ENCODE measurements at regions not wholly inside any gene's neighbourhood (a gene's known extent, or its start where the extent isn't known, plus 50 kb on each side); places are given as distances from the start of the nearest gene placed in this dataset.
A peak's percentile ranks its signal among the peaks of the same experiment; 100 is the strongest.

DNA sequence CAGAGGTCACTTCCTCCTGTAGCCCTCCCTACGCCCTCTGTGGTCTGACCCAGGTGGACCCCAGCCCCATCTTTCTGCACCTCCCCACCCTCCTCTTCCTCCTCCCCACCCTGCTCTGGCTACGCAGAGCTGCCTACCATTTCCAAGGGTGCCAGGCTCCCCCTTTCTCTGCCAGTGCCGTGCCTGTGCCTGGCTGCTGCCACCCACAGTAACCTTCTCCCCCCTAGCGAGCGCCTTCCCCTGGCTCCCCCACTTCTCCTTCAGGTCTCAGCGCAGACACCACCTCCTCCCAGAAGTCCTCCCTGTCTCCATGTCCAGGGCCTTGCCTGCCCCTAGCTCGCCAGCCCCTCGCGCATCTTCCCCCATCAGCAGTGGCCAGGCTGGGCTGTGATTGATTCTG, 471.5 kb downstream of the PTPRU start:
- no peak for DNase-seq

DNA sequence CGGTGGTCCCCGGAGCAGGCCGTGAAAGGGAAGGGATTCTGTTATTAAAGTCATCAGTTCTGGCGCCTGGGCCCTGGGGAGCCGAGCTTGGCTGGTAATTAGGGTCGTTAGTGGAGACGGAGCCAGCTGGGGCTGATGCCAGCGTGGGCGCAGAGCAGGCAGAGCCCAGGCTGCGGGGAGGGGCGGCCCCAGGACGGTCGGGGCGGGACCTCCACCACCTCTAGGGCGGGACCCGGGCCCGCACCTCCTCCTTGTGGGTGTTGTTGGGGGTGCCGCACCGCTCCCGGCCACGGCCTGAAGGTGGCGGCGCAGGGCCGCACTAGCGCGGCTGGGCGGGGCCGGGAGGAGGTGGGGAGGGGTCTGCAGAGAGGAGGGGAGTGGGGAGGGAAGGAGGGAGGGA, 470.6 kb downstream of the PTPRU start:
- peak; percentile 50 to 95 (median 91) for DNase-seq

DNA sequence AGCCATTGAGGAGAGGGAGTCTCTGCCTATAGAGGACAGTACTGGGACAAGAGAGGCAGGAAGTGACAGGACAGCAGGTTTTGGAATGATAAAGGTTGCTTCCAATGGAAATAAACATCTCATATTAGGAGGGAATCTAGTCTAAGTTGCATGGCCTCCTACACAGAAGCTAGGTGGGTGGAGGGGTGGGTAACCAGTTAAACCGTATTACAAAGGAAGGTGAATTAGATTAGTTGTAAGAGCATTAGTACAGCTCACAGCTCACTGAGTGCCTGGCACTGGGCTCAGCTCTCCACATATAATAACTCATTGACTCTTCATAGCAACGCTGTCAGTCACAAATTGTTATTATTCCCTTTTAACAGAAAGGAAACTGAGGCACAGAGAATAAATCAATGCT, 468.1 kb downstream of the PTPRU start:
- DNase-seq: no peak

DNA sequence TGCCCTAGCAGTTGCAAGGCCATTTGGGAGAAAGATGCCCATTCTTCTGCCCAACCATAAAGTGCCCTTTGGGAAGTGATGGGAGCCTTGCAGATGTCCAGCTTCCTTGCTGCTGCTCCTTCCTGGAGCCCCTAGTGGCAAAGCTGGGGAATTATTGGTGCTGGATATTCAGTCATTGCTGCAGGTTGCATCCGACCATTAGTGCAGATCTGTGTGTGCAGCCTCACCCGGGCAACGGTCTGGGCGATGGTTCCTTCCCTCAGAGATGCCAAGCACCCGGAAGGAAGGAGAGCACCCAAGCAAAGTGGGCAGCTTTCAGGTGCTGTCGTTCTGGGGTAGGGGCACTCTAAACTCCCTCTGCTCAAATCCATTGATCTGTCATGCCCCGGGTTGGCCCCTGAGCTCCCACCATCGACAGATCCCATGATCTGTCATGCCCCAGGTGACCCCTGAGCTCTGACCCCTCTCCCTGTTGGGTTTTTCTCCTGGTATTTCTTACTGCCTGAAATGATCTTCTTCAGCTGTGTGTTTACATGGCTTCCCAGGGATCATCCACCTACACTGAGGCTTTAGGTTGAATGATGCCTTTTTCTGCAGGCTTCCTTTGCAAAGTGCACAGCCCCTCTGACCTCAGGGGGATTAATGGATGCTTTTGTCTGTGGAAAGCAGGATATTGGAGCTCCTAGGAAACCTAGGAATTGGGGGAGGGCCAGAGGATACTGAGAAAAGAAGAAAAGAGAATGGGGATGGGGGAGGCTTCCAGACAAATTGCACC, 467.5 kb downstream of the PTPRU start:
- peak in 2 of 3 experiments; percentile 30 to 42 for DNase-seq

DNA sequence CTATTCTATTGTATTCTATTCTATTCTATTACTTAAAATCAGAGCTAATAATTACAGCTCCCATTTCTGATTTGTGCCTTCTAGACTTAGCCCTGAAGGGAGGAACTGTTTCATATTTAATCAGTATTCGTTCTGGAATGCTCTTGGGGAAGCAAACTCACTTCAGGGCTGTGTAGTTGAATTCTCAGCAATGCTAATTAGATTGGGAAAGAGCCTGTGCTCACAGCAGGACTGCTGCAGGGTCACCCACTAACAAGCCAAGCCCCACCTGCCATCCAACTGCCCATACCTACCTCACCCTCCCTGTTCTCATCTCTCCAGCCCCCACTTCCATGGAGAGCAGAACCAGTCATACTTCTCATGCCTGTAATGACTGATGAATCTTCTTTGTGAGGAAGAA, 464.2 kb downstream of the PTPRU start:
- DNase-seq: peak in 2 of 3 experiments; percentile 17 to 60

DNA sequence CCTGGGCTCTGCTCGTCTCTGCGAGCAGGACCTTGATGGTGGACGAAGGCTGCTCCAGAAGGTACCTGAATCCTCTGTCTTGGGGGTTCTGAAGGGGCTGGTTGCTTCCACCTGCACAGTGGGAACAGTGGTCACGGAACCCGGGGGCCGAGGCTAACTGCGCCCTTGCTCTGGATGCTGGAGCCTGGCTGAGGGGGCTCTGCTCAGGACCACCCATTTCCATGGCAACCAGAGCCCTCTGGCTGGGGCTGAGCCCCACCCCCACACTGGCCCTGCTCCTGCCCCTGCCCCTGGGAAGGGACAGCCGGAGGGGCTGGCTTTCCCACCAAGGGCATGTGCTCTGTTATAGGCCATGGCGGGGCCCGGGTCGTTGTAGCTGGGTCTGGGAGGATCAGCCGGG, 462.3 kb downstream of the PTPRU start:
- DNase-seq: no peak

DNA sequence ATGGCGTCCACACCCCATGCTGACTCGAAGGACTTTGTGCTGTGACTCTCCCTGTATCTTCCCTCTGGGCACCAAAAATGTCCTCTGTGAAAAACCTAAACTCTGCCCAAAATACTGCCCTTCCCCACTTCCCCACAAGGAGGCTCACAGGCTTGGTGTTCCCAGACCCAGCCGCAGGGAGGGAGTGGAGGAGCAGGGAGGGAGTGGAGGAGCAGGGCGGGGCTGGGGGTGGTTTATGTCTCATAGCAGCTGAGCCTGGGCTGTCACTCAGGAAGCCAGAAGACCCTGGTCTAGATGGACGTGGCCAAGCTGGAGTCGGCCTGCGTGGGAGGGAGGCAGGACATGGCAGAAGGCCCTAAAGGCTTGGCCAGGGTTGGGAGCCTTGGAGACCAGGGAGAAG, 461.7 kb downstream of the PTPRU start:
- DNase-seq: peak; percentile 9 to 51 (median 26)

DNA sequence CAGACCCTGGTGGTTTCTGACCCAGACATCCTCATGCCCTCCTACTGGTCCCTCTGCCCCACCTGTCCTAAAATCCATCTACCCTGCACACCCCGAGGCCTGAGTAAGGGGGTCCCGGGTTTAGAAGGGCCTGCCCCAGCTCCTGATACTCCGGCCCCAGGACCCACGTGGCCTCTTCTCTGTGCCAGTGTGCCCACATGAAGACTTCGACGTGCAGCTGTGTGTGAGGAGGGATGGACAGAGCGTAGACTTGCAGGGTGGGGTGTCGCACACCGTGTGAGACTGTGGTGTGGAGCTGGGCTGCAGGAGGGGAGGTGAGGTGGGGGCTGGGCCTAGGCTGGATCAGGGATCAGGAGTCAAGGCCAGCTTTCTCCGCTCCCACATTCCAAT, 461.1 kb downstream of the PTPRU start:
- DNase-seq: no peak

DNA sequence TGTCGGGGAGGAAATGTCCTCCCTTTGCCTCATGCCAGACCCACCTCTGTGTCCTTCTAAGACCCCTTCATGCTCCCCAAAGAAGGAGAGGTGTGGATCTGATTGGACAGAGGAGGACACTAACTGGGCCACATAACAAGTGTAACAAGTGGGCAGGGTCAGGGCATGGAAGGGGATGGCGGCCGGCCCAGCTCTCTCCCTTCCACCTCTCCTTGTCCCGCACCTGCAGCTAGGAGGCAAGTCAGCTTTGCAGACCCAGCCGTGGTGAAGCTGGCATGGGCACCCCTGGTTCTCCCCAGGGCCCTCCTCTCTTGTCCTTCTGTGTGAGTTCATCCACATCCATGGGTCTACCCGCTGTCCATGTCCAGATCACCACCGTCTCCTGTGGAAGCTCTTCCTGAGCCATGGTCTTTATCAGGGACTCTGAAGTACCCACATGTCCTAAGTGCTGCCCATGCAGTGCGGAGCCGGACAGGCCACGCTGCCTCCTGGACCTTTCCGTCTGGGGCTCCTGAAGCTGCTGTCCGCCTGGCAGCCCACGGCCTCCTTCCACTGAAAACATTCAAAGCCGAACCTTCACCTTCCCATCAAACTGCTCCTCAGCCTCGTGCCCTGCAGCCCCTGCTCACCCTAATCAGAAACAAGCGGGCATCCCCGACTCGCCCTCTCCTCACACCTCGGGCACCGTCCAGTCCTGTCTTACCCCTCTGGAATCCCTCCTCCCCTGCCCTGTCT, 460.5 kb downstream of the PTPRU start:
- DNase-seq: no peak

DNA sequence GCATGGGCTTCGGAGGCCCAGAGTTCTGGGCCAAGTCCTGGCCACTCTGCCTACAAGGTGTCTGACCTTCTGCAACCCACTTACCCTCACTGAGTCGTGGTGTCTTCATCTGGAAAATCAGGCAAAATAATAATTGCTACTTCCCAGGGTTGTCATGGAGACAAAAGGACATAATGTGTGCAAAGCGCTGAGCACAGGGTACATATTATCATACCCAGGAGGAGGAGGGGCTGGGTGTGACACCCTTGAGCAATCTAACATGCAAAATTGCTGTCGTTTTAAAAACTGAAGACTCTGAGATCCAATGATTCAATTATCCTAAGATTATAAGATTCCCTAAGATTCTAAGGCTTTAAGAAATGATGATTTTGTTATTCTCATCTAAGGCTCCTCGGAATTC, 459.5 kb downstream of the PTPRU start:
- peak in 2 of 3 experiments; percentile 46 to 88 for DNase-seq

DNA sequence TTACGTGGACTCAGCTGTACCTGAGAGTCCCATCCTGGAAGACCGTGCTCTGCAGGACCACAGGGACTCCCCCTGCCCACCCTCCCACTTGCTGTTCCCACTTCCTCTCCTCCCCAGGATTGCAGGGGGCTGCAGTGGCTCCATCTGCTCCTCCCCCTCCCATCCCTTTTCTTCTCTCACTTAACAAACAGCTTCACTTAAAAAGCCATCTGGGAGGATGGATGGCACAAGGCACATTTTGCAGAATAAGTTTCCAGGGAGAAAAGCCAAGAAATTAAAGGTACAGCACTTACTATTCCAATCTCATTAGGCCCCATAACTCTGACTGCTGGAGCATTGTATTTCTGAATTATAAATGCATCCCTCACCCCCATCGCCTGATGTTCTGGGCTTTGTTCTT, 458.7 kb downstream of the PTPRU start:
- DNase-seq: no peak

DNA sequence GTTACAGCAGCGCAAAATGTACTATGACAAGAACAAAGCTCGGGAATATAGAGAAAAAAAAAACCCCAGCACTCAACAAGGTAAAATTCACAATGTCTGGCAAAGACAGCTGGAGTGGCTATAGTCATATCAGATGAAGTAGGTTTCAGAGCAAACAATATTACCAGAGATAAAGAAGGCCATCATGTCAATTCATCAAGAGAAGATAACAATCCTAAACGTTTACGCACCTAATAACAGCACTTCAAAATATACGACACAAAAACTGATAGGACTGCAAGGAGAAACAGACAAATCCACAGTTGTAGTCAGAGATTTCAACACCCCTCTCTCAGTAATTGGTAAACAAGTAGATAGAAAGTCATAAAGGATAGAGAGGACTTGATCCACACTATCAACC, 455.2 kb downstream of the PTPRU start:
- DNase-seq: peak in 1 of 3 experiments; percentile 23

DNA sequence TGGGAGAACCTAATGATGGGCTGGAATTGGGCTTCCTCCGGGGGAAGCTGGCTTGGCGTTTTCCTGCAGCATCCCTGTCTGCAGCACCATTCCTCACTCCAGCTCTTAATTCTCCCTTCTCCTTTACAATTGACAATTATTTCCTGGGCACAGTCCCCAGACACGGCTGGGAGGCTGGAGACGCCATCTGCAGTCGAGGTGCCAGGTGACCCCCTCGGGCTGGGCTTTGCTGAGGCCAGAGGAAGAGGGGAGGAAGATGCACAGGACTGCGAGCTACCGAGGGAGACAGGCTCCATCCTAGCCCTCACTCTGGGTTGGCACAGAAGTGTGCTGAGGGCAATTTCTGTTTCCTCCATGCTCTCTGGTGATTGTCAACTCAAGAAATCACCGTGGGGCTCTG, 453.8 kb downstream of the PTPRU start:
- DNase-seq: no peak

DNA sequence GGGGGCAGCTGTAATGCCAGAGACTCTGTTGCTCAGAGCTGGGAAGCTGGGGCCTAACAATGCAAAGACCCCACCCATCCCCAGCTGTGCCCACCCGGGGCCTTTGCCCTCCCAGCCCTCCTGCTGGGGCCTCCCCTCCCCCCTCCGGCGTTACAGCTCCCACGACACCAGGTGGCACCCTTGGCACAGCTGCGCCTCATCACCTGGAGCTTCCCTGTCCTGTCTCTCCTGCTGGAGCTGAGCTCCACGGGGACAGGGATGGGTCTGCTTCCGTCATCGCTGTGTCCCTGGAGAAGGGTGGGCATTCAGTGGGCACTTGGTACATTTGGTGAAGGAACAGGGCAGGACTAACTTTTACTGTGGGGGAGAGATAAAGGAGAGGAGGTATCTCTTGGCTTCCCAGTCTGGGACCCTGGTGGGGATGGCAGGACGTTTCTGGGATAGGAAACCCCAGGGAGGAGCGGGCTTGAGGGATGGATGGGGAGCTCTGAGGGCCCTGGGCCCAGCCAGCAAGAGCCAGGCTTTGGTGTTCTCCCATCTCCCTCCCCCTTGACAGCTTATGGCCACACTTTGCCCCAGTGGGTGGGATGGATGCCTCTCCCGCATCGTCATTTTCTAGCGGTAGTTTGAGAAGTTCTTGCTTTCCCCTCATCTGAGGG, 453.2 kb downstream of the PTPRU start:
- peak in 2 of 3 experiments; percentile 15 to 18 for DNase-seq

DNA sequence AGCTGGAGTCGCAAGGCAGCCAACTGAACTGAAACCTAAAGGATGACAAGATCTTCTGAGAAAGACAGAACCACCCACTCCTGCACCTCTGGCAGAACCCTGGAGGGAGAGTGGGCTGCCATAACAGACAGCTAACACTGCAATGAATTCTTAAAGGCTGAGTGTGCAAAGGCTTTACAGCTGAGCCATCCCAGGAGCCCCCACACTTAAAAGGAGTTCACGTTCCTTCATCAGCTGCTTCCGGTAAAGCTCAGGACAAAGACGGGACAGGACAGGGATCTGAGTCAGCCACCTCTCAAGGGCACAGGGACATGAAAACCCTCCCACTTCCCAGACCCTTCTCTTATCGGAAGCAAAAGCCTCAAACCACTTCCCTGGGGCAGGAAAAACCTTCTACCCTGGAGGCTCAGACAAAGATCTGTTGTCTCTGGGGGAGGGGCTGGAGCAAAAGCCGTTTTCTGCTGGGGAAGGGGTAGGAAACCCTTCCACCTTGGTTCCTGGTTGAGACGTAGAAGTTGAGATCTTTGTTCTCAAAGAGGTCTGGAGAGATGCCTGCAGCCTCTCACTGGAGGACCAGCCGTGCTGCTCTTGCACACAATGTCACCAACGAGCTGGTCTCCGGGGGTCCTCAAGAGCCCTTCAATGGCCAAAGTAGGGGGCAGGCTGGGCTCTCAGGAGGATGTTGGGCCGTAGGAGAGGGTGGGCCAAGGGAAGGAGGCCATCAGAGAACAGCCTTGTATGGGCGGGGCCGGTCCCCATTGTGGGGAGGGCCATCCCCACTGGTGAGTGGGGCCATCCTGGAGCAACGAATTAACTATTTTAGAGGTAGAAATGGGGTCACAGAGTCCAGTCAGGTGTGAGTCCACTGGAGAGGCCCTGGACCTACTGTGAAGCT, 452.4 kb downstream of the PTPRU start:
- no peak for DNase-seq

DNA sequence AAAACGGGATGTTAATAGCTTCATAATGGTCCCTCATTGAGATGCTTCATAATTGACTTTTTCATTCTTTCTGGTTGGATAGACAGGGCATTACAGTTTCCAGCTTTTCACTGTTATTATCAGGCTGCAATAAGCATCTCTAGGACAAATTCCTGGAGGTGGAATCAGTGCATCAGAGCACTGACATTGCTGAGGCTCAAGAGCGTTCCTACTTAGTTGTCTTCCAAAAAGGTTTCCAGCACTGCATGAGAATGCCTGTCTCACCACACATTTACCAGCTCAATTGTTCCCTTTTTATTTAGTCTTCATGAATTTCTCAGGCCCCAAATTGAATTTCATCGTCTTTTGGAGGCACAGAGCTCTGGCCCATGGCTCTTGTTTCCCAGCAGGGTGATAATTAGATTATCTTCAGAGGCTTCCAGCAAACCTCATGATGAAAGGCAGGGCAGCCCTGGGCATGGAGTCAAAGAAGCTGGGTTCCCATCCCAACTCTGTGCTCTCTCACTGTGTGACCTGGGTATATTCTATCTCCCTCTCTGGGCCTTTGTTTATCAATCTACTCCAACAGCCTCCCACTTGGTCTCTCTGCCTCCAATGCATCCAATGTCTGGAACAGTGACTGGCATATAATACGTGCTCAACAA, 451.4 kb downstream of the PTPRU start:
- DNase-seq: no peak

DNA sequence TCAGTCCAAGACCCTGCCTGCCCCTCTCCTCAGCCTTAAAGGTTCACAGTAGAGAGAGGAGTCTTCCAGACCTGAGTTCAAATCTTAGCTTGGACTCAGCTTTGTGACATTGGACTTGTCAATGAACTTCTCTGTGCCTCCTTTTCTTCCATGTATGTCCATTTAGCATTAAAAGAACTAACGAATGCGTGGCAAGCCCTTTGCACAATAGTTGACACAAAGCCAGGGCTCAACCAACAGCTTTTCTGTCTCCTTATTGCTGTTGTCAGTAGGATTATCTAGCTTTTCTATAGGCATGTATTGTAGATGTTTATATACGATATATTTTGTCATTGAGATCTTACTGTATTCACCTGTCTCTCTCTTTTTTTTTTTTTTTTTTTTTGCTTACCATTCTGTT, 450.8 kb downstream of the PTPRU start:
- DNase-seq: no peak

DNA sequence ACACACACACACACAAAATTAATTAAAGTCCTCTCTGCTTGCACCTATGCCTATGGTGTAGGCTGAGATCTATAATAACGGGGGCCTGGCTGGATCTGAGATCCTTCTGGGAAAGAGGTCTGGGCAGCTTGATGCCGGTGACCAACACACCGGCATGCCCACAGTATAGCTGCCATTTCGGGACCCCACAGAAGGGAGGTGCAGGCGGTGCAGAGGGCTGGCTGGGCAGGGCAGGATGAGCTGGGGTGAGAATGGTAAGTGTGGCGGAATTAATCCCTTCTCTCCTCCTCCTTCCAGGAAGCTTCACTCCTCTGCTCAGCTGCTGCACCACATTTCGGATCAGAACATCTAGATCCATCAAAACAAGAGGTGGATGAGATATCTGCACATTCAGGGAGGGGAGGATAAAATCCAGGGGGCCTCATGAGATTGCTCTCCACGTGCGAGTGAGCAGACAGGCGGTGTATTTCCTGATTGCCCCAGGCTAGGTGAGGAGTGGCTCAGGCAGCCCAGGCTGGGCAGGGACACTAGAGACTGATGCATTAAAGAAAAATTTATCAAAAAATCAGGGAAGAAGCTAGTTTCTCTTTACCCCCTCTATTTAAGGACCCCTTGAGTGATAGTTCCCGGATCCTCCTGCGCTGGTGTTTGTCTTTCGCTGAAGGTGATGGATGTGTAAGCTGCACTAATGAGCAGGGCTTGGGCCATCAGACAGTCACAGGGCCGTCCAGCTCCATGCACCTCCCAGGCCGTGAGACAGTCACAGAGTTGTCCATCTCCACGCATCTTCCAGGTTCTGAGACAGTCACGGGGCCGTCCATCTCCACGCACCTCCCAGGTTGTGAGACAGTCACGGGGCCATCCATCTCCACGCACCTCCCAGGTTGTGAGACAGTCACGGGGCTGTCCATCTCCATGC, 449.9 kb downstream of the PTPRU start:
- peak in 1 of 3 experiments; percentile 19 for DNase-seq

DNA sequence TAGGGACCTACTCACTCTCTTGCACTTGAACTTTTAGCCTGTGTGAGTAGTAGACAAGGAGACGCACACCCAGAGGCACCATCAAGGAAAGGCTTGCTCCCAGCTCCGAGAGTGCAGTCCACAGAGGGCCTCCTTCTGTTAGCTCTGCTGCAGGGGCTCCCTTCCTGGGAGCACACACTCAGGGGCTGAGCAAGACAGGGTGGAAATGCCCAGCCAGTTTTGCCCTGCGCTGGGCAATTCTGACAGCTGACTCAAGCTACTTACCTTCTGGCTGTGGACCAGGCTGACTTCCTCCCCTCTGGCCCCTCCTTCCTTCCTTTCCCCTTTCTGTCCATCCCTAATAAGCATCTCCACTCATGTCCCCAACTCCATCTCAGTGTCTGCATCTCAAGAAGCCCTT, 449.1 kb downstream of the PTPRU start:
- no peak for DNase-seq

DNA sequence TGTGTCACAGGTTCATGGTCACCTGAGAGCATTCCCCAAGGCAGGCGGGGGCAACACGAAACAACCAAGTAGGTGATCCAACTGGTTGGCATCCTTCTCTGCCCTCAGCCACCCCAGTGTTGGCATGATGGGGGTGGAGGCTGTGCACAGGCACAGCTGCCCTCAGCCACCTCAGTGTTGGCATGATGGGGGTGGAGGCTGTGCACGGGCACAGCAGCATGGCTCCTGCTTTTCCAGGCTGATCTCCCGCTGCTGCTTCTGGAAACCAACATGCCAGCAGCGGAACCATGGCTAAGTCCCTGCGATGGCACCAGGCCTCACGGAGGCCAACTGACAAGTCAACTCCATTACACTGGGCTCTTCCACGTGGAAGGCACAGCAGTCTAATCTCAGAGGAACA, 447.8 kb downstream of the PTPRU start:
- no peak for DNase-seq

DNA sequence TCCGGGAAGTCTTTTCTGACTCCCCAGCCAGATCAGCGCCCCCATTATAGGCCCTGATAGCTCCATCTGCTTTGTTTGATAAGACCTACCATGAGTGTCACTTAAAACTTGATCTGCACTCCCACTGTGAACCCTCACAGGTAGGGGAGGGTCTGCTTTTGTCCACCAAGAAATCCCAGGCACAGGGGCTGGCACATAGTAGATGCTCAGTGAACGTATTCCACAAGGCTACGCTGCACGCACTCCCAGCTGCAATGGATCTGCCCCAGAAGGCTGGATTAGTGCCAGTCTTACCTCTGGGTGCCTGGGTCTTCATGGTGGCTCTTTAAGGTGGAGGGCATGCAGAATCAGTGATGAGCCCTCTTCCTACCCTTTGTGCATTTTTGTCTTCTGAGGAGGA, 447.1 kb downstream of the PTPRU start:
- DNase-seq: no peak

All from NCI-H1417 (cell line).